ENCODE measurements at regions not wholly inside any gene's neighbourhood (a gene's known extent, or its start where the extent isn't known, plus 50 kb on each side); places are given as distances from the start of the nearest gene placed in this dataset.

- Histone ChIP-seq H3K4me2 (peak overlapping the region; percentile 22), H3K4me1 (ENCODE audit: insufficient read depth) (peaks cover 14% of the 10 kb centered on the region), H4K20me1 (ENCODE audit: insufficient read depth, poor library complexity, severe bottlenecking) (no peaks in the 10 kb centered on the region), H3K9me3 (ENCODE audit: low read depth) (no peaks in the 10 kb centered on the region), H2AFZ (no peak overlapping the region), H3K27ac (peak overlapping the region; percentile 73), H3K4me3 (no peak overlapping the region), H3K9me2 (replicated peaks; ENCODE audit: insufficient read depth) (no peaks in the 10 kb centered on the region), H3K36me3 (replicated peaks; ENCODE audit: insufficient read depth, low read depth) (no peaks in the 10 kb centered on the region), H3K27me3 (no peaks in the 10 kb centered on the region), H3K79me2 (no peaks in the 10 kb centered on the region)
- 88% methylated on average over 4 of the region's 4 CpGs for WGBS (ENCODE audit: low lambda C conversion rate, missing lambda C conversion rate)
- DNase-seq (ENCODE audit: low spot score) = no peak
- TF ChIP-seq CTCF (IDR thresholded peaks at IDR 0.05; ENCODE audit: poor library complexity) = no peak
- TF ChIP-seq EZH2phosphoT487 (IDR thresholded peaks at IDR 0.05; ENCODE audit: low read depth, severe bottlenecking, unreplicated experiment) = no peak
These were observed 102.3 kb upstream of the TPM1 start for GRCh38 chr15:62940093-62940754.

GRCh38 chr15:62940755-62941361 is 101.7 kb upstream of the TPM1 start:
- 62% methylated on average over 11 of the region's 11 CpGs for WGBS (ENCODE audit: low lambda C conversion rate, missing lambda C conversion rate)
- DNase-seq (ENCODE audit: low spot score) = peak; percentile 65

GRCh38 chr15:62941699-62942098 is 100.8 kb upstream of the TPM1 start:
- H3K4me3 ChIP-seq = no peak overlapping the region
- H3K4me2 ChIP-seq = no peak overlapping the region
- peak overlapping the region; percentile 73 for H3K27ac ChIP-seq
- no peaks in the 10 kb centered on the region for H3K27me3 ChIP-seq
- no peaks in the 10 kb centered on the region for H3K36me3 ChIP-seq (replicated peaks; ENCODE audit: insufficient read depth, low read depth)
- TF ChIP-seq EZH2phosphoT487 (IDR thresholded peaks at IDR 0.05; ENCODE audit: low read depth, severe bottlenecking, unreplicated experiment) (no peak), CTCF (IDR thresholded peaks at IDR 0.05; ENCODE audit: poor library complexity) (no peak), EZH2 (IDR thresholded peaks at IDR 0.05; ENCODE audit: borderline replicate concordance) (no peak)
- no peaks in the 10 kb centered on the region for H3K79me2 ChIP-seq
- H4K20me1 ChIP-seq (ENCODE audit: insufficient read depth, poor library complexity, severe bottlenecking) = no peaks in the 10 kb centered on the region
- DNase-seq (ENCODE audit: low spot score) = no peak
- H3K9me2 ChIP-seq (replicated peaks; ENCODE audit: insufficient read depth) = no peaks in the 10 kb centered on the region
- H3K9me3 ChIP-seq (ENCODE audit: low read depth) = no peaks in the 10 kb centered on the region
- H2AFZ ChIP-seq = no peak overlapping the region
- H3K4me1 ChIP-seq (ENCODE audit: insufficient read depth) = peaks cover 14% of the 10 kb centered on the region

More at GRCh38 chr15:62940755-62941361, 101.7 kb upstream of the TPM1 start:
- H3K27ac ChIP-seq = peak overlapping the region; percentile 73
- TF ChIP-seq CTCF (IDR thresholded peaks at IDR 0.05; ENCODE audit: poor library complexity) (no peak), EZH2 (IDR thresholded peaks at IDR 0.05; ENCODE audit: borderline replicate concordance) (no peak), EZH2phosphoT487 (IDR thresholded peaks at IDR 0.05; ENCODE audit: low read depth, severe bottlenecking, unreplicated experiment) (no peak)
- H3K4me1 ChIP-seq (ENCODE audit: insufficient read depth) = peaks cover 14% of the 10 kb centered on the region
- H3K27me3 ChIP-seq = no peaks in the 10 kb centered on the region
- no peak overlapping the region for H3K4me3 ChIP-seq
- no peaks in the 10 kb centered on the region for H3K36me3 ChIP-seq (replicated peaks; ENCODE audit: insufficient read depth, low read depth)
- no peaks in the 10 kb centered on the region for H3K79me2 ChIP-seq
- H3K9me2 ChIP-seq (replicated peaks; ENCODE audit: insufficient read depth) = no peaks in the 10 kb centered on the region
- H3K4me2 ChIP-seq = peak overlapping the region; percentile 41
- no peaks in the 10 kb centered on the region for H3K9me3 ChIP-seq (ENCODE audit: low read depth)
- no peak overlapping the region for H2AFZ ChIP-seq
- no peaks in the 10 kb centered on the region for H4K20me1 ChIP-seq (ENCODE audit: insufficient read depth, poor library complexity, severe bottlenecking)
